SIG-M5 (cell line): ENCODE measurements at regions not wholly inside any gene's neighbourhood (a gene's known extent, or its start where the extent isn't known, plus 50 kb on each side); places are given as distances from the start of the nearest gene placed in this dataset.

Experiments
- DNase-seq: peaks from one replicate; lab custom pipeline; 2025; lab: John Stamatoyannopoulos, UW

- no peak for DNase-seq
Observed at GRCh38 chr11:127304634-127305033, 304.1 kb upstream of the KIRREL3 start.

- no peak for DNase-seq
Observed at GRCh38 chr11:127288926-127289325, 288.4 kb upstream of the KIRREL3 start.

DNA sequence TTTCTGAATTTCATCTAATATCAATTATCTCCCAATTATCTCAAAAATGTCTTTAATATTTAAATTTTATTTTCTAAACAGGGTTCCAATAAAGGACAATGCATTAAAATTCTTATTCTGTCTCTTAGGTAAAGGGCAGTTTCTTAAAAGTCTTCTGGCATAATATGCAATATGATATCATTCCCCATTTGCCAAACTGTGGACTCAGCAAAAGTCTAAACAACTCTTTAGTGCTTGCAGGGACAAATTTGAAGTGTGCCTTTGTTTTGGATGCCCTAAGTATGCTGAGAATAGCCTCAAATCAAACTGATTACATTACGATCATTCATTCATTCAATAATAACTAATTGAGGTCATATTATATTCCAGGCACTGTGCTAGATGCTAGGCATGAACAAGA lies 281.0 kb upstream of the KIRREL3 start:
- DNase-seq = no peak

DNA sequence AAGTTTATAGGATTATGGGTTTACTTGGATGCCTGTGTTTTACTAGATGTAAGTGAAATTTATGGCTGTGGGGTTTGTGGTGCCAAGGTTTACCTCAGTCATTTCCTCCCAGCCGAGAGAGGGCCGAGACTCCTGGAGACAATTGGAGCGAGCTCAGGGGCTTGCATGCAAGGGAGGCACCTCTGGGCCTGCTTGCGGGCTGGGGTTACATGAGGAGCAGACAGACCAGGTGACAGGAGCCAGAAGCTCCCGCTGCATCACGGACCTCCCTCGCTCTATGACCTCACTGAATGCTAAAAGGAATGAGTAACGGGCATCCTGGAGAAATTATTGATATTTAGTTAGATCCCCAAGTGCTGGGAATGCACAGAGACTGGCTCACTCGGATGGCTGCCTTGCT lies 275.2 kb upstream of the KIRREL3 start:
- DNase-seq = no peak

- no peak for DNase-seq
Observed at GRCh38 chr11:127274328-127274676, 273.7 kb upstream of the KIRREL3 start.

DNA sequence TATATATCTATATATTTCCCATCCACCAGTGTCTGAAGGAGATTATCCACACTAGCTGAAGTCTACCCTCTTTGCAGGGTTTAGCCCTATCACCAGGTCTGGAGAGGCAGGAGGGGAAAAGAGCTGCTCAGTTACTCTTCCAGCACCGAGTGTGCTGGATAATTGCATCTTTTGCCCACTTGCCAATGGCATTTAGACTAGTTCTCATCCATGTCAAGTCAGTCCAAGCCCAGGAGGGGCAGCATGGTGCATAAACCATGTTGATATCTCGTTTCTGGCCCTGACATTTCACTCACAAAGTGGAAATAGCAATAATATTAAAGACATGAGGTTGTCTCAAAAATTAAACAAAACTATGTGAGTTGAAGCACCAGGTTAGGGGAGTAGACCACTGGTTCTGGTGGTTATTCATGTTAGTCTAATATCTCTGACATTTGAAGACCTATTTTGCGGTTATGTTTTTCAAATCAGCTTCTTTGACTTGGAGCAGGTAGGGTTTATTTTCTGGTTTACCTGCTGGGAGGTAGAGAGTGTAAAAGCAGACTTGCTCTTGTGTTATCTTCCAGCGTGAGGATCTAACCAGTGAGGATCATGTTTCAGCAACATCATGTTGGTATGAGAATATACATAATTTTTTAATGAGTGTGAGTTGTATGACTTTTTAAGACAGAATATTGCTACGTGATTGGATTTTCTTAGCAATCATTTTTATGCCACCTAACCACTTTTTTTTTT lies 273.2 kb upstream of the KIRREL3 start:
- DNase-seq = no peak

GRCh38 chr11:127270851-127271250 lies 270.3 kb upstream of the KIRREL3 start:
- no peak for DNase-seq

GRCh38 chr11:127269911-127270310 lies 269.3 kb upstream of the KIRREL3 start:
- DNase-seq = no peak

DNA sequence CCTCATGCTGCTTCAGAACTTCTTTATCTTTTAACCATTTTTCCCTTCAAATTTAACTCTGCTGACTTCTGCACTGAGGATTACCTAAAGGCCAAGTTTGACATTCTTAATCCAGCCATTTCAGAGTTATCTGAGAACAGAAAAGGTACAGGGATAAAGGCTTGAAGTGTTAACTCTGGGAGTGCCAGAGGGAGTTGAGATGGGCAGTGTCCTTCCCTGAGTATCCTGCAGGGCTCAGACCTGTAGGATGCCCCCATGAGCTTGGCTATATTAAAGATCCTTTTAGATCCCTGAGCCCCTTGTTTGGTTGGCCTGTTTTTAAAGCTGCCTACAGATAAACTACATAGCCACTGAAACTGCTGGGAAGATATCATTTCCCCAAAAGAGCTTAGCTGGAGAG lies 268.4 kb upstream of the KIRREL3 start:
- DNase-seq = no peak

DNA sequence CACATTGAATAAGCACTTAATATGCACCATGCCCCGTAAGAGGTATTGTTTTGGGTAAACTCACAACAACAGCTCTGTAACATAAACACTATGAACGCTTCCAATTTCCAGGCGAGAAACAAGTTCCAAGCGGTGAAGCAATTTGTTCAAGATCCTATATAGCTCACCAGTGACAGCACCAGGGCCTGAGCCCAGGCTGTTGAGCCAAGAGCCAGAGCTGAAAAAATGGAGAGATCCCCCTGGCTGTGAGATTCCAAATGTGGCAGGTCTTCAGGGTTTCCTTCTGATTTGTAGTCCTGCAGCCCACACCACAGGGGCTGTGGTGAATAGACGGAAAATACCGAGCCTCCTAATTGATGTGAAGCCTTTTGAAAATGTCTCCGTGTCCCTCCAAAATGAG lies 268.0 kb upstream of the KIRREL3 start:
- DNase-seq = no peak

- DNase-seq = no peak
Observed at GRCh38 chr11:127259102-127259501, 258.5 kb upstream of the KIRREL3 start.

DNA sequence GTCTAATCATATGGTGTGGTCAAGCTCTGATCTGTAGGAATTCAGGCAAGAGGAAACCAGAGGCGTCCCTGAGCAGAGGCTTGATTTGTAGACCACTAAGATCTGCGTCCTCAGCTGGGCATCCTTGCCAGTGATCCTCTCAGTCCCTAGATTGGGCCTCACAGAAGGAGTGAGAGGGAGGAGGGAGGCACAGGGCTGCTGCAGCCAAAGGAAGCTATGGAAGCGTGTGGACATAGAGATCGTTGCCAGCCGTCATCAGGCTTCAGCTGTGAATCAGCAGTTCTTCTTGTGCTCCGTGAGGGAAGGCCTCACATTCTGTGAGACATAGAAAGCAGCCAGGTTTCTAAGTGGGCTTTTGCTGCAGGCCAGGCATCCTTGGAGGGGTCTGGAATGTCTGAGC lies 254.6 kb upstream of the KIRREL3 start:
- no peak for DNase-seq

GRCh38 chr11:127252321-127252720 lies 251.8 kb upstream of the KIRREL3 start:
- DNase-seq = no peak

DNA sequence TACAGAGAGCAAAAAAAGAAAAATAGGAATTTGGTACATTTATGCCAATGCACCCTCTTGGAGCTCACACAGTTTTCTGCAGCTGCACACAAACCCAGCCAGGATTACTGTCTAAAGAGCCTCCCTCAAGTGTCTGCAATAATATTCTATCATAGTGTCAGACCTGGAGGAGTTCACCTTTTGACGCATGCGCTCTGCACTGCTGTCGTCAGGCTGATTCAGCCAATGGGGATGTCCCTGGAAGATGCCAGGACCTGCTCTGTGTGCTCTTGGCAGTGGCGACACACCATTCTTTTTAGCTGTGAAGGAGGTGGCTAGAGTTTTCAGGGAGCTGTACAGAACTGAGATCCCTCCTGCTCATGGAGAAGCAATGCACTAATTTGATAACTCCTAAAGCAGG lies 249.0 kb upstream of the KIRREL3 start:
- no peak for DNase-seq

DNA sequence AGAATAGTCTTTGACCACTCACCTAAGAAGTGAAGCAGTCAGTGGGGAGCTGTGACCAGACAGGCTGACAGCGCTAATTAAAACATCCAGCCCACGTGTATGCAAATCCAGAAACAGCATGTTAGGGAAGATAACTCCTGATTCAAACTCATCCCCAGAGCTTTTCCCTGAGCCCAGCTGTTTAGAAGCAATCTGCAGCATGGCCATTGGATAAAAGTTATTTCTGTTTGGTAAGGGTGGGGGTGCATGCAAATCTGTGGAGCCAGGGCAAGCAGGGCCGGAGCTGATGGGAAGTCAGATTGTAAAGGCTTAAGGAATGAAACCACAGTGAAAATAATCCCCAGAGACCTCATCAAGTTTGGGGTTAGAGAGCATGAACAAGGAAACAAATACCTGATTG lies 247.9 kb upstream of the KIRREL3 start:
- DNase-seq = no peak

- no peak for DNase-seq
Observed at GRCh38 chr11:127247261-127247851, 246.8 kb upstream of the KIRREL3 start.

DNA sequence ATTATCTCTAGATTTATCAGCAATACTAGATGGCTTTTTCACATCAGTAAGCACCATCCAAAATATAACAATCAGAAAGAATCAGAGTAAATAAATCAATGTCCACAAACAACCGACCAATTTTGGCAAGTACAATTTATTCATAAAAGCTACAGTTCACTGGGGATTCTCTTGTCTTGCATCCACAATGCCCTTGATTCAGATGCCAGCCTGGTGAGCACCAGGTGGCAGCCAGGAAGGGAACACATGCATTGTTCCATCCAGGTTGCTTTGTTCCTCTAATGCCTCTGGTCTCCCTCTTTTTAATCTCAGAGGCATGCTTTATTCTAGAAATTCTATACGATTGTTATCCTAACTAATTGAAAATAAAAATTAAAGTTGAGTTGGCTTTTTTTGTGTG lies 242.1 kb upstream of the KIRREL3 start:
- DNase-seq = no peak

DNA sequence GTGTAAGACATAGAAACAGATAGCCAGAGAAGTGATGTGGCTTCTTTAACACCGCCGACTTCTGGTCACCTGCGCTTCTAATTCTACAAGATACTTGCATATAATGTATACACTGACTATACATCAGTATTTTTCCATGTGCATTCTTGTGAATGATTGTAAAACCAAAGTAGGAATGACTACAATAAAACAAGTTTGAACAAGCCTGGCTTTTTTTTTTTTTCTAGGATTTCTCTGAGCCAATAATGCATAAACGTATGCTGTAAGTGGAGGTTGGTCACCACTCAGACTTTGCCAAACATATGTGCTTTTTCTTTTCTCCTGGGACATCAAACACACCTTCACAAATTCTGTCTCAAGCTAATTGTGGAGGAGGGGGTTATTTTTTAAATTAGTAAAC lies 237.8 kb upstream of the KIRREL3 start:
- no peak for DNase-seq

- DNase-seq = no peak
Observed at GRCh38 chr11:127236776-127237175, 236.2 kb upstream of the KIRREL3 start.

GRCh38 chr11:127233998-127234397 lies 233.4 kb upstream of the KIRREL3 start:
- DNase-seq = no peak

GRCh38 chr11:127230392-127230791 lies 229.8 kb upstream of the KIRREL3 start:
- no peak for DNase-seq

DNA sequence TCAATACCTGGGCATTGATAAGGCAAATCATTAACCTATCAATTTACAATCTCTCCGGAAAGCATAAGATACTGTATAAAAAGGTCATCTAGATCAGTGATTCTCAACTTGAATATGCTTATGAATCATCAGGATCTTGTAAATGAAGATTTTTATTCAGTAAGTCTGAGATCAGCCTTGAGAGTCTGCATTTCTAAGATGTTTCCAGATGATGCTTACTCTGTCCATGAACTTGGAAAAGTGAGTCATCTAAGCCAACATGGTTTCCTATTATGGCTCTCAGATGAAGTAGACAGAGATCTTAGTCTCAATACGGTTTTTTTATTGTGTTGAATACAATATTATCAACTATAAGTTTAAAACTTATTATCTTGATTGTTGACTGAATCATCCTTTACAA lies 226.4 kb upstream of the KIRREL3 start:
- no peak for DNase-seq

- no peak for DNase-seq
Observed at GRCh38 chr11:127226380-127226779, 225.8 kb upstream of the KIRREL3 start.

- DNase-seq = no peak
Observed at GRCh38 chr11:127225619-127226018, 225.0 kb upstream of the KIRREL3 start.
